BJ (cell line): ENCODE measurements at regions not wholly inside any gene's neighbourhood (a gene's known extent, or its start where the extent isn't known, plus 50 kb on each side); places are given as distances from the start of the nearest gene placed in this dataset.

Experiments used
- CTCF ChIA-PET: fragments of 350-600 bp; formaldehyde crosslinking; extraction: SDS; loops from one replicate; lab custom pipeline; 2021; ENCODE audit warnings: antibody characterized with exemption, inconsistent platforms; lab: Yijun Ruan, JAX
- POLR2A ChIA-PET: fragments of 300-600 bp; sonication (Branson Sonifier 250); formaldehyde crosslinking; extraction: SDS; loops from one replicate; lab custom pipeline; 2021; ENCODE audit warnings: antibody characterized with exemption; lab: Charles Lee
- DNase-seq: peaks from one replicate; pipeline ENCODE4 v3.0.0-alpha.2; 2011; ENCODE audit warnings: low read depth
- H3K27me3 ChIP-seq: 2 replicates; pipeline ENCODE4 v1.6.0; 2011; ENCODE audit warnings: low read length; ENCODE audit not compliant: control insufficient read depth, insufficient read depth
- H3K36me3 ChIP-seq: 2 replicates; pipeline ENCODE4 v1.5.1; 2011; ENCODE audit warnings: low read length; ENCODE audit not compliant: control insufficient read depth, insufficient read depth
- H3K4me3 ChIP-seq: 2 replicates; pipeline ENCODE4 v1.5.1; 2011; ENCODE audit warnings: low read depth, mild to moderate bottlenecking, control low read depth, low read length
- TF ChIP-seq, protein P1 (sequence below): IDR thresholded peaks from 2 replicates; pipeline ENCODE4 v1.5.1; 2011; ENCODE audit warnings: low read depth, mild to moderate bottlenecking, control low read depth, inconsistent platforms, low read length, moderate library complexity; ENCODE audit not compliant: insufficient read depth

DNA sequence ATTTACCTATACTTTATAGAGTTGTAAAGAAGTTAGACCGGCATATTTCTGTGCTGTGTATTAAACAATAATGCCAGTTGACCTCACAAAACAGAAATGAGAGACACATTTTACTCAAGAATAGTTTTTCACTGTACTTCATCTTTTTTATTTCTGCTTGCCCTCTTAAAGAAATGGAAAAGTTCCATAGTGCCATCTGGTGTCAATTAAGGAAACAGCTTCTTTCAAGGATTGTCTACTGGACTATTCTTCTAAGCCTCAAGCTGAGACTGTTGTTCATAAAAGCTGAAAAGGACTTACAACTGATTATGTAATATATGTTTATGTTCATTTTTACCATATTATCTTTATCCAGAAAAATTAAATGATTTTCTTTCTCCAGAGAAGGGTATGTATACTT, 1523.7 kb downstream of the ARAP2 start:
- ChIA-PET POLR2A (no interaction called here), CTCF (interaction anchor here (1.2 kb wide), 1 partner anchor 1071 kb away, joined by 6 read pairs; no protein-coding TSS in a partner anchor)

DNA sequence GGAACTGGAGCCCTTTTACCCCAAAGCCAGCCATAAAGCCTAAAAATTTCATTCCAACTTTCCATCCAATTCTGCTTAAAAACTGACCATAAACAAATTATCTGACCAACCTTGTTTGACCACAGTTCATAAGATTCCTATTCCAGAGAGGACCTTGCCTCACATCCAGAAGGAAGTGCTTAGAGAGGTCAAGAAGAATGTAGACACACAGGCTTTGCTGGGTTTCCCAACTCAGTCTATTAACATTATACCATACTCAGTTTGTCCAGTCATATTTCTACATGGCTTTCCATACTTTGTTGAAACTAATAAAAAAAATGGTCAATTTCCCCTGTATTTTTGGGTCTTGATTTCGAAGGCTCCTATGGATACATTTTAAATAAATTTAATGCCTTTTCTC, 1522.5 kb downstream of the ARAP2 start:
- POLR2A ChIA-PET, result no interaction called here
- Histone ChIP-seq H3K4me3 (no peak overlapping the region), H3K36me3 (no peaks in the 10 kb centered on the region), H3K27me3 (no peaks in the 10 kb centered on the region)
- TF ChIP-seq, protein P1, sequence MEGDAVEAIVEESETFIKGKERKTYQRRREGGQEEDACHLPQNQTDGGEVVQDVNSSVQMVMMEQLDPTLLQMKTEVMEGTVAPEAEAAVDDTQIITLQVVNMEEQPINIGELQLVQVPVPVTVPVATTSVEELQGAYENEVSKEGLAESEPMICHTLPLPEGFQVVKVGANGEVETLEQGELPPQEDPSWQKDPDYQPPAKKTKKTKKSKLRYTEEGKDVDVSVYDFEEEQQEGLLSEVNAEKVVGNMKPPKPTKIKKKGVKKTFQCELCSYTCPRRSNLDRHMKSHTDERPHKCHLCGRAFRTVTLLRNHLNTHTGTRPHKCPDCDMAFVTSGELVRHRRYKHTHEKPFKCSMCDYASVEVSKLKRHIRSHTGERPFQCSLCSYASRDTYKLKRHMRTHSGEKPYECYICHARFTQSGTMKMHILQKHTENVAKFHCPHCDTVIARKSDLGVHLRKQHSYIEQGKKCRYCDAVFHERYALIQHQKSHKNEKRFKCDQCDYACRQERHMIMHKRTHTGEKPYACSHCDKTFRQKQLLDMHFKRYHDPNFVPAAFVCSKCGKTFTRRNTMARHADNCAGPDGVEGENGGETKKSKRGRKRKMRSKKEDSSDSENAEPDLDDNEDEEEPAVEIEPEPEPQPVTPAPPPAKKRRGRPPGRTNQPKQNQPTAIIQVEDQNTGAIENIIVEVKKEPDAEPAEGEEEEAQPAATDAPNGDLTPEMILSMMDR, result no peak
- DNase-seq, result no peak
- CTCF ChIA-PET, result no interaction called here

More for the DNA sequence above, 1523.7 kb downstream of the ARAP2 start:
- H3K4me3 ChIP-seq, result no peak overlapping the region
- no peaks in the 10 kb centered on the region for H3K36me3 ChIP-seq
- TF ChIP-seq, protein P1, result peak; percentile 43; the same call in 1 of the 2 replicates
- no peaks in the 10 kb centered on the region for H3K27me3 ChIP-seq
- no peak for DNase-seq

DNA sequence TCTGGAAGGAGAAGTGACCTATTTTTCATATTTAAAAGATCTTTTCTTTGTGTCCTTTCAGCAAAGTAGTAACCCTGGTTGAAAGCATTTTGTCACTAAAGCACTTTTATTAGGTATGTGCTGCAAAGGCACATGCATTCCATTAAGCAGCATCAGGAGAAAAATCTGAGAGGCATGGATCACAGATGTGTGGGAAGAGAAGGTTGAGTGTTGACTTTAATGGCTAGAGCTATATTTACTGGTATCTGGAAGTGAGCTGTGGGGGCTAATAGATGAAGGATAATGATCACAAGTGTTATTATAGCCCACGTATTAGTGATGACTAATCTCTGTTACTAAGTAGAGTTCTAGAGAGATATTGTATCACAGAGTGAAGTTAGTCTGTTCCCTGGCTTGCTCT, 1520.7 kb downstream of the ARAP2 start:
- no peak for DNase-seq
- Histone ChIP-seq H3K27me3 (no peaks in the 10 kb centered on the region), H3K36me3 (no peaks in the 10 kb centered on the region), H3K4me3 (no peak overlapping the region)
- ChIA-PET CTCF (no interaction called here), POLR2A (no interaction called here)
- TF ChIP-seq, protein P1, result no peak

DNA sequence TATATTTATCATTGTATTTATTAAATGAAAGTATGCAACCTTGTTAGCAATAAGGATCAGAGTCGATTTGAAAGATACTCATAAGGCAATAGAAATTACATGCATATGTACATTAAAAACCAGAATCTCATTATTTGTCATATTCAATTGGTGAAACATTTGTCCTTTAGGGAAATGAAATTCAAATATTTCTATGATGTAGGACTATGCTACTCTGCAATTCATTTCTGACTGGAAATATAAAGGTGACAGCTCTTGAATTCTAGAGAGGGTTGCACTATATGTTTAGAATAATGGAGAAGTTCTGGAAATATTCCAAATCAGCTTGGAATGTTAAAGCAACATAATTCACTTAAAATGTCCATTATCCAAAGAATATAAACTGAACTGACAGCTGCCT, 1519.8 kb downstream of the ARAP2 start:
- DNase-seq, result no peak
- Histone ChIP-seq H3K27me3 (no peaks in the 10 kb centered on the region), H3K4me3 (no peak overlapping the region), H3K36me3 (no peaks in the 10 kb centered on the region)
- ChIA-PET POLR2A (no interaction called here), CTCF (no interaction called here)
- TF ChIP-seq, protein P1, result no peak

DNA sequence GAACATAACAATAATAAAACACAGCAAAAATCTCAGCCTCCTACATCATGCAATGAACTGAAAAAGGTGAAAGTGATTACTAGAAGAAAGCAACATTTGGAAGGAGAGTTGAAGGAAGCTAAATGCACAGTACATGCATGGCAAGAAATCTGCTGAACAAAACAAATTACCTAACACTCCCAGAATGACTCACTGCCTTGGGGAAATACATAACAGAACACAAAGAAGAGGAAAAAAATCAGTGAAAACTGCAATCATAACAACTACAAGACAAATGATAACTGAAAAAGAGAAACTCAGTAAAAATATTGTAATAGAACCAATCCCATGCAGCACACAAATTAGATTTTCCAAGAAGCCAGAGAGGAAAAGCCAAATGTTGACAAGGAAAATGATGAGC, 1513.2 kb downstream of the ARAP2 start:
- no peaks in the 10 kb centered on the region for H3K27me3 ChIP-seq
- H3K36me3 ChIP-seq, result no peaks in the 10 kb centered on the region
- TF ChIP-seq, protein P1, result no peak
- CTCF ChIA-PET, result no interaction called here
- POLR2A ChIA-PET, result no interaction called here
- no peak for DNase-seq
- no peak overlapping the region for H3K4me3 ChIP-seq
